Renal pelvis (tissue), 1 donor: ENCODE measurements at regions not wholly inside any gene's neighbourhood (a gene's known extent, or its start where the extent isn't known, plus 50 kb on each side); places are given as distances from the start of the nearest gene placed in this dataset.
"Not testable (repeated sequence)": the region's sequence is repeated elsewhere in the genome, so short reads cannot be mapped to it uniquely, and the experiment has no call there.

Experiments
- DNase-seq: peaks from one replicate; pipeline ENCODE4 v3.0.0-alpha.2; 2013

DNA sequence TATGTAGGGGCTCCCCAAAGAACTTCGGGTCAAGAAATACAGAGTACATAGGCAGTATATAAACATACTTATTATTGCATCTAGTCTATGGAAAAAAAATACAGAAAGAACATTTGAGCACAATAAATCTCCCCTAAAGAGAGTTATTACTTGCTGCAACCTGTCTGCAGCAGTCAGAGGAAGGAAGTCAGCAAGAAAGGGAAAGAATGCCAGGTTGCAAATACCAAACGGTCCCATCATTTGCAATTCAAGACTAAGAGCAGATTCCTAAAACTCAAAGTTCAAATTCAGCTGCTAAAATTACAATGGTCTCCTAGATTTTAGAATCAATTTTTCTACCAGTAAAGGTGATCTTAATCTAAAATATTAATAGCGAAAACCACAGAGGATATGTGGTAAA lies 236.2 kb upstream of the NUDT6 start:
- DNase-seq: no peak

DNA sequence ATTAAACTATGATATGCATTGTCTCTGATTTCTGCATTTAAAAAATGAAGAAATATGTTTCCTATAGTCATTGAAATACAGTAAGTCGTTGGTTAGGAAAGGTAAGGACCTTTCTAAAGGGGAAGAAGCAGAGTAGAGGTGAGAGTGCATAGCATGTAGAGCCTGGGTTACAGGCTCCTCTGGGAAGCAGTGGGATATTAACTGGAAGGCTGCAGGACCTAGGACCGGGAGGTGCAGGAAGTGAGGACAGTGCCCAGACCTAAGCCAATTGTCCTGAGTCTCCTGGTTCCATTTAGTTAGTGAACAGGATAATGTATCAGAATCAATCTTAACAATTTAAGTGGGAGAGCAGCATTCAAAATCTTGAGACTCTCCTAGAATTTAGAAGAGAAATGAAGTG lies 237.1 kb upstream of the NUDT6 start:
- no peak for DNase-seq

DNA sequence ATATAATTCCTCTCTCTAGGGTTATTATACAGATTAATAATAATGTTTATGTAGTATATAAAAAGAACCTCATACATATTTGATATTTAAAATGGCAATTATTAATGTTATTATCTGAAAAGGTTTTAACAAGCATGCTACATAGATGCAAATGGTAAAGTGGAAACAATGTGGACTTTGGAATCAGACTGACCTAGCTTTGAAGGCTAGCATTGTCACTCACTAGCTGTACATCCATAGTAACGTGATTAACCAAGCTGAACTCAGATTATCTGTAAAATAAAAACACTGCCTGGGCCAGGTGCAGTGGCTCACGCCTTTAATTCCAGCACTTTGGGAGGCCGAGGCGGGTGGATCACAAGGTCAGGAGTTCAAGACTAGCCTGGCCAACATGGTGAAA lies 233.7 kb upstream of the SPRY1 start:
- no peak for DNase-seq

DNA sequence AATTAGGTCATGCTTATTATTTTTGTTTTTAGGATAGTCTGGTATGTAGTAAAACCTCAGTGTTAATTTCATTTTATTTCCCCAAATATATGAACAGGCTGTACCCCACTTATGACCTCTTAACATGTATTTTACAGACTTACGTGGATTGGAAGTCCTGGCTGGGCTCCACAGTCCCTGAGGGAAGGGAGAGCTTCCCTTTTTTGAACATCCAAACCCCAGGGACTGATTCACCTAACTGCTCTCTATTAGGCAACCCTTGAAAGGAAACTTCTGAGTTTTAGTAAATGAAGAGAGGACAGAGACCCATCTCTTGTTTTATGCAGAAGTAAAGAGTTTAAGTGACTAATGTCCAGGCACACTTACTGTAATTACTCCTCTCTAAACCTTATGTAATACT lies 233.1 kb upstream of the SPRY1 start:
- no peak for DNase-seq

DNA sequence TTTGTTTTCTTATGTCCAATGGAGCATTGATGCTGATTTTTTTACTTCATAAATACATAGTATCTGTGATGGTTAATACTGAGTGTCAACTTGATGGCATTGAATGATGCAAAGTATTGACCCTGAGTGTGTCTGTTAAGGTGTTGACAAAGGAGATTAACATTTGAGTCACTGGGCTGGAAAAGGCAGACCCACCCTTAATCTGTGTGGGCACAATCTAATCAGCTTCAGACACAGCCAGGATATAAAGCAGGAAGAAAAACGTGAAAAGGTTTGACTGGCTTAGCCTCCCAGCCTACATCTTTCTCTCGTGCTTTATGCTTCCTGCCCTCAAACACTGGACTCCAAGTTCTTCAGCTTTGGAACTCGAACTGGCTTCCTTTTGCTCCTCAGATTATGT lies 230.6 kb upstream of the SPRY1 start:
- no peak for DNase-seq

DNA sequence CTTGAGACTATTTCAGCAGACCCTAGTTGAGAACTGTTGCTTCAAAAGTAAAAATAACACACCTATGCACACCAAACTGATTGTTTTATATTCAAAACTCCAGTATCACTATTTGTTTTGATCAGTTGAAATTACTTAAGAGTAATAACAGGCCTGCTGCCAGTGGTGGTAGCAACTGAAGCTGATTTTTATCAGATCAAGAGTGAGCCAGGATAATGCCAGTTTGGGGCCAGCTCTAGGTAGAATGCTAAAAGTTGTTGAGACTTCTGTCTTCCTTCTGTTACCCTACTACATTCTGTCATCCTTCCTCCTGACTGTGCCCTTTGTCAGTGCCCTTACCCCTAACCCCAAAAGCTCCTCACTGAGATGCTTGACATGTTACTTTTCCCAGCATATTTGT lies 228.7 kb upstream of the SPRY1 start:
- DNase-seq: no peak

DNA sequence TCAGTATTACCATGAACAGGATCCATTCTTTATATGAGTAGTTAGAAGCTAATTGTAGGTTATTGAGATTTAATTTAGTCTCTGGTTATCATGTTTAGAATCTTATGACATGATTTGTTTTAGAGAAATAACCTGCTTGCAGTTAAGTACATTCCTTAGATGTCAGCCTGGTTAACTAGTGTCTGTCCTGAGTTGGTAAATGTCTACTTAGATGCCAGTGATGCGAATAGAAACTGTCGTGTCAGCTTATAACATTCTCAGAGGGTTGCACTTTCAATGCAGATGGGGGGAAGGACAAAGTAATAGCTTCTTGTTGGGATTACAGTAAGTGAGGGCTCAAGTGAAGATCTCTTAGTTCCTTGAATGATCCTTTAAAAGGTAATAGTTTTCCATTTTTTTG lies 227.8 kb upstream of the SPRY1 start:
- no peak for DNase-seq

DNA sequence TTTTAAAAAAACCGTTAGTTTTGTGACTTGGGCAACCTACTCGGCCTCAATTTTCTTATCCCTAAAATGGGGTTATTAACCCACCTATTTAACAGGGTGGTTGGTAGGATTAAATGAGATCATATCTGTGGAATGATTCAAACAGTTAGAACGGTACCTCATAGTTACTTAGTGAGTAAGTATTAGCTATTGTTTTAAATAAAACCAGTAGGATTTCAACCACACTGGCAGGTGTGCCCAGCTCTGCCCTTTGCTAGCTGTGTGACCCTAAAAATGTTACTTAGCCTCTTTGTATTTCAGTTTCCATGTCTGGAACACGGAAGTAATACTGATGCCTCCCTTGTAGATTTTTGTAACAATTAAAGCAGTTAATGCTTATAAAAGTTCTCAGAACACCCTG lies 225.8 kb upstream of the SPRY1 start:
- no peak for DNase-seq

DNA sequence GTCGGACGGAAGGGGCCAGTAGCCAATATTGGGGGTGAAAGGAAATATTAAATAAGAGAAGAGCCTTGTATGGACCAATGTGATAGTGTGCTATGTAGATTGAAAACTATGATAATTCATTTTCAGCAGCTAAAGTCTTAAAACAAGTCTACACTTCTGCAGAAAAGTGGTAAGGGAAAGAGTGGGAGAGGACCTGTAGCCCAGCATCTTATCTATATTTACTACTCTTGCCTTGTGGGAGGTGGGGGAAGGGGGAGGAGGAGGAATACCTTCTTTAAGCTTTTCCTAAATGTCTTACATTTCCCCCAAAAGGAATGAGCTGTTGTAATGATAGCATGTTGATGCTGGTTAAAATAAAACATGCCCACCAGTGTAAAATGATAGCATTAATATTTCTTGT lies 220.0 kb upstream of the SPRY1 start:
- DNase-seq: no peak

DNA sequence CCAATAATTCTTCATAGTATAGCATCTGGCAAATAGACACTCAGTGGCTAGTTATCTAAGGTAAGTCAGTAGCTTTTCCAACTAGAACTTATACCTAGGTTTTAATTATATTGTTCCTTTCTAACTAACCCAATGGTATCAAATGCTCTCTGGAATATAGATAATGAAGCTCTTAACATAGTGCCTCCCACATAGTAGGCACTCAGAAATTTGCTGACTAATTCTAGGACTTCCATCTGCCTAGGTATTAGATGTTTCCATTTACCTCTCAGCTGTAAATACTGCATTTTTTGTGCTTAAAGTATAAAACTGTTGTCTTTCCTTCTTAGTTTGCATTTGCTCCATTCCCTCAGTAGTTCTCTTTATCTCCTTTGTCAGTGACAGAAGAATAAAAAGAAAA lies 214.3 kb upstream of the SPRY1 start:
- DNase-seq: no peak

DNA sequence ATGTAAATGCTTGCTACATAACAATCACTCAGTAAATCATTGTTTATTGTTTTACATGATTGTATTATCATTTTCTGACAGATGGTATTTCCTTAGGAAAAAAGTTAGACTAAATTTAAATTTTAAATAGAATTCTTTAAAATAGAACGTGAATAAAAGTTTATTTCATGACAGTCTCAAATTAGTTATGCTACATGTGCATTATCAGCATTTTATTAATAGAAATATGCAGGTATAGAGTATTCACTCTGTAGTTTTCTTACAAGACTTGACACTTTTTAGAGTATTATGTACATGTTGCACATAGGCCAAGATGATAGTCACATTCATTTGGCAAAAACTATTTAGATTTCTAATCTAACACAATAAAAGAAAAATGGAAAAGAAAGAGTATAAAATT lies 213.3 kb upstream of the SPRY1 start:
- no peak for DNase-seq

DNA sequence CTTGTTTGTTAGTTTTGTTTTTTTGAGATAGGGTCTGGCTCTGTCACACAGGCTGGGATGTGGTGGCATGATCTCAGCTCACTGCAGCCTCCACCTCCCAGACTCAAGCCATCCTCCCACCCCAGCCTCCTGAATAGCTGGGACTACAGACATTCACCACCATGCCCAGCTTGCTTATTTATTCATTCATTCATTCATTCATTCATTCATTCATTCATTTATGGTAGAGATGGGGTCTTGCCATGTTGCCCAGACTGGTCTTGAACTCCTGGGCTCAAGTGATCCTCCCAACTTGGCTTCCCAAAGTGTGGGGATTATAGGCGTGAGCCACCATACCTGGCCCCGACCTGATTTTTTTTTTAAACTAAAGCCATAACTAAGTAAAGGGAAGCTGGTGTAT lies 212.8 kb upstream of the SPRY1 start:
- not testable (repeated sequence) for DNase-seq

DNA sequence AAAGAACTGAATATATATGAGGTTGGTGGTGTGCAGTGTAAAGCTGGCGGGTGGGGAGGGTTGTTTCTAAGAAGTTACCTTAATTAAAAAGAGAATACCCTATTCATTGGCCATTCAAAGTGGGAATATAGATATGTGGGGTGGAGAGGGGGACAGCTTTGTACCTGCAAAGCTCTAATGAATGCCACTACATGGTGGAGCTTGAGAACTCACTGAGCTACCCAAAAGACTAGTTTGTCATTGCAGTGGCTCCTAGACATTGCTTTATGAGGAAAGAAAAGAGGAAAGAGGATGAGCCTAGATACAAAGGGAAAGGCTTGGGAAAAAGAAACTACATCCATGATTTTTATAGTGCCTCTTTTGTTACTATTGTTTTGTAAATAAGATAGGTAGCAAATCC lies 209.9 kb upstream of the SPRY1 start:
- no peak for DNase-seq

DNA sequence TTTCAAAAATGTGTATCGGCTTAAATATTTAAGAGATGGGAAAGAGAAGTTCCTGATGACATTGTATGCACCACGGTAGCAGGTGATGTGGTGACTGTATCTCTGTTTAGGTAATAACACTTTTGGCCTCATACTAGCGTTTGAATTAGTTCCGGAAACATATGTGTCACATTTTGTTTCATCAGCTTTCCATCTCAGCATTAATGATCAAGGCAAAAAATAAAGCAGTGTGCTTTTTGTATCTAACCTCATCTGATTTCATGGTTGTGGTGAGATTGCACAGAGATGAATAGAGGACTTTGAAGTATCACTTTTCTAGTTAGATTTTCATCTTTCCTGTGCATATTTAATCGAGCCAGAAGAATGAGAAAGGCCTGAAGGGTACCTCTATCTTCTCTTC lies 206.4 kb upstream of the SPRY1 start:
- no peak for DNase-seq

DNA sequence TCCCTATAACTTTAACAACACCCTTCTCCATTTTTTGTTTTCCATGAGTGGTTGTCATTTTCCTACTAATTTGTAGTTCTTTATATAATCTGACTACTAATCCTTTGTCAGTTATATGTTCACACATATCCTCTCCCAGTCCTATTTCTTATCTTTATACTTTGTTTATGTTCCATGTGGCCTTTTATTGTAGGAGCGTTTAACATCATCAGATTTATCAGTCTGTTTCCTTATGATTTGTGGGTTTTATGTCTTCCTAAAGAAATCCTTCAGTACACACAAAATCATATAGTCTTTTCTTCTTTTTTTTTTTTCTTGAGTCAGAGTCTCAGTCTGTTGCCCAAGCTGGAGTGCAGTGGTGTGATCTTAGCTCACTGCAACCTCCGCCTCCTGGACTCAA lies 204.9 kb upstream of the SPRY1 start:
- no peak for DNase-seq

DNA sequence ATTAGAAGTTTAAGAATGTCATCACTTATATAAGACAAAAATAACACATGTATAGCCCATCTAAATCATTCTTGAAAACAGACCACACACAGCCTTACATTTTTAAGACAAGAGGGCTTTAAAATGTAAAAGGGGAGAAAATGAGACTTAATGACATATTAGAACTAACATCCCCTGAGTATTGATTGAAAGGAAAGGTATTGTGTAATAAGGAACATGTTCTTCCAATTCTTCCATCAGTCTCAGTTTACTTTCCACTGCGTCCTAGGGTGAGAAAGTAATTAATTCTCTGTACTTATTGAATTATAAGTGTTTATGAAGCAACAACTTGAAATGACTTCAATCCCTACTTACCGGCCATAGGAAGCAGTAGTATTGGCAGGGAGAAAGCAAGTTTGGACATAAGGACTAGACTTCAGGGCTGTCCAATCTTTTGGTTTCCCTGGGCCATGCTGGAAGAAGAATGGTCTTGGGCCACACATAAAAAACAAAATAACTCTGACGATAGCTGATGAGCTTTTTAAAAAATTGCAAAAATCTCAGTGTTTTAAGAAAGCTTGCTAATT lies 202.7 kb upstream of the SPRY1 start:
- DNase-seq: no peak

DNA sequence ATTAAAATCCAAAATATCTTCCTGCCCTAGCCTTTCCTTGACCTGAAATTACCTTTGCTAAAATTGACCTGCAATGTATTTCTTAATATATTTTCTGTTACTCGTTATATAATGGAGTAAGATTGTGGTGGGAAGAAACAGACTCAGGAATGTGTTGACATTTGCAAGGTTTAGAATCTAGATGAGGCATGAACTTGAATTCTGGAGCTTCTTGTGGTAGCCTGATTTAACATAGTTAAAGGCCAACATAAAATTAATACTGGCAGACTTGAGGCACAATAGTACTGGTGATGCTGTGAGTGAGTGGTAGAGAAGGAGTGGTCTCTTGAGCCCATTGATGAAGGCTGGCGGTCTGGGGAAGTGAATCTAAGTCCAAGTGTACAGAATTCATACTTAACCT lies 197.9 kb upstream of the SPRY1 start:
- DNase-seq: no peak

DNA sequence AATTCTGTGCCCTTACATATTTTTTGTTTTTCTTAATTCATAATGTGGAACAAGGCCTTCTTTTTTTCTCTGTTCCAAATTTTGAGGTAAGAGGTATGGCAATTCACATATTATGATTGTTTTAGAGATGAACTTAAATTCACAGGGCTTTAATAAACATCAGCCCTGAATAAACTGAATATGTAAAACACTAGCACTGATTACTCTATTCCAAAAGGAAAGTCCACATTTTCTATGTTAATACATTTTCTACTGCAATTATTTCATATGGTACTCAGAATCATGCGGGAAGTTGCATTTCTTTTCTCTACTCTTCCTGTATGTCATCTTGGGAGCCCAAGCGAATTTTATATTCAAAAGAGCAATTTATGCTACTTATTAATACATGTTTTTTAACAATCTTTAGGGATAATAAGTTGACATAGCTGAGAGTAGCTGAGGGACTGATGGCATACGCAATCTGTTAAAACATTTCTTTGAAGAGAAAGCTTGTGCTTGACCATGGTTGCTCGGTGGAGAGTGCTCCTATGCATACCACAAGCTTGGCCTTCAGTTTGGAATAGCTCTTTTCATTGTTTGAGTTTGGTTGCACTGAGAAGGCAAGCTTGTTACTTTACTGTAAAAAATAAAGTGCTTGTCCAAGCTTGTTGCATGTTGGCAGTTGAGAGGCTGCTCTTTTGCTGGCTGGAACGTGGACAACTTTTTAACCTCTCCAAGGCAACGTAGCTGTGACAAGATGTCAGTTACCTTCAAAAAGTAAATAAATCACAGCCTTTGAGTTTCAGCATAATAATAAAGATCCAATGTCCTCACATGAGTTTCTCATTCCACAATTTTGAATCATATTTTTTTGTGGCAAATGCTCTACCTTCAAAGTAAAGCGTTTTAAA lies 196.3 kb upstream of the SPRY1 start:
- no peak for DNase-seq

DNA sequence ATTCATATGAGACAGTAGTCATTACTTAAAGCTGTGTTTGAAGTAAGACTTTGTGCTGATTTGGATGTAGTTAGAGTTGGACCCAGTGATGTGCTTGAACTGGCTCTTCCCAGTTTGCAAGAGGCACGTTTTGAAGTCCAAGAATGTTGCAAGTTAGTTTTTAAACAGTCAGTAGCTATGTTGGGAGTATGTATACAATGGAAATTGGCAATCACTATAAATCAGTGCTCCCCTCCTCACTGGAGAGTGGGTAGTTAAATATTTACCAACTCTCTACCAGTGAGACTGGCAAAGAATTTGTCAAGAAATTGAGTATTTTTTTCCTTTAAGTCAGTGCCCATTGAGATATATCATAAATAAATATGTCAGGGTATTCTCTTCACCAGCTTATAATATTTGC lies 191.9 kb upstream of the SPRY1 start:
- DNase-seq: no peak

DNA sequence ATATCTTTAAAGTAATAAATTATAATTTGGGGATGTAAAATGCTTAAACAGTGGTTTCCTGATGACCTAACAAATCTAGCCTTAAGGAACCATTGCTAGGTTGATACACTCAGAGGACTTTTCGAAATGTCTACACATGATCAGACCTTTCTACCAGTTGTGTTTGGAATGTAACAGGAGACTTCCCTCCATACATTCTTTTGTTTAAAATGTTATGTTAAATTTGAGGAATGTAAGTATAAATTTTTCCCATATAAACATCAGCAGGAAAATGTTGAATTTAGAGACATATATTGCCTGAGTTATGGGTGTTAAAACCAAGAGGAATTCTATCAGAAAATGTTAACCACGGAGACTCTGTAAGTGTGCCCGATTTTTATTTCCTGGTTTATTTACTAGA lies 190.6 kb upstream of the SPRY1 start:
- DNase-seq: no peak

DNA sequence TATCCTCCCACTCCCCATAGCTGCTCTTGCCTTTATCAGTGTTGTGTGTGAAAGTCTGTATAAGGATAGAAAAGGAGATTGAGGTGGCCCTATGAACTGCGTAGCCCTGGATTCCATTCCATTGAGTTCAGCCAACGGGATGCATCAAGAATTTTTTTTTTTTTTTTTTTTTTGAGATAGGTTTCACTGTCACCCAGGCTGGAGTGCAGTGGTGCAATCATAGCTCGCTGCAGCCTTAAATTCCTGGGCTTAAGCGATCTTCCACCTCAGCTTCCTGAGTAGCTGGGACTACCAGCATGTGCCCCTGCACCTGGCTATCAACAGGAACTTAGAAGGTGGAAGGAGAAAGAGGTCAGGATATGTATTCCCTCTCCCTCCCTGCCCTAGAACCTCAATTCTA lies 187.2 kb upstream of the SPRY1 start:
- DNase-seq: no peak

DNA sequence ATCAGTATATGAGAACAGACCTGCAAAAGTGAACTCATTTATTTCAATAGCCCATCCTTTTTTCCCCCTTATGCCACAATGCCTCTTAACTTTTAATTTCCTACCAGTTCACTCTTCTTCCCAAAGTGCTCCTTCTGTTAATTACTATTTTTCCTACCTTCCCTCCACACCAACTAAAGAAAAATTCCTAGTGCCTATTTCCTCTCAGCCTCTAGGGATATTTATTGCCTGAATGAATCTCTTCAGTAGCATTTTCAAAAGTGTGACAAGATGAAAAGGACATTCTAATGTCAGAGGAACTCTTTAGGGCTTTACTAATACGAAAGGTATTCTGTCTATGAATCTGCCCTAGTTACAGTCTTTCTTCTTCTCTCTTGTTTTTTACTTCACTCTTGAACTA lies 181.1 kb upstream of the SPRY1 start:
- no peak for DNase-seq

DNA sequence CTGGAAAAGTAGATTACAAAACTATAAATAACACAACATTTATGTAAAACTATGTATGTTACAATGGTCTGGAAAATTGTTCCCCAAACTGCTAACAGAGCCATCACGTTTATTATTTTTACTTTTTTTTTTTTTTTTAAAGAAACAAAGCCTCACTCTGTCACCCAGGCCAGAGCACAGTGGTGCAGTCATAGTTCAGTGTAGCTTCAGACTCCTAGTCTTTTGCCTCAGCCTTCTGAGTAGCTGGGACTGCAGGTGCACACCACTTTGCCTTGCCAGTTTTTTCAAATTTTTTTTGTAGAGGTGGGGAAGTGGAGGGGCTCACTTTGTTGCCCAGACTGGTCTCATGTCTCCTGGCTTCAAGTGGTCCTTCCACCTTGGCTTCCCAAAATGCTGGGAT lies 180.1 kb upstream of the SPRY1 start:
- no peak for DNase-seq

DNA sequence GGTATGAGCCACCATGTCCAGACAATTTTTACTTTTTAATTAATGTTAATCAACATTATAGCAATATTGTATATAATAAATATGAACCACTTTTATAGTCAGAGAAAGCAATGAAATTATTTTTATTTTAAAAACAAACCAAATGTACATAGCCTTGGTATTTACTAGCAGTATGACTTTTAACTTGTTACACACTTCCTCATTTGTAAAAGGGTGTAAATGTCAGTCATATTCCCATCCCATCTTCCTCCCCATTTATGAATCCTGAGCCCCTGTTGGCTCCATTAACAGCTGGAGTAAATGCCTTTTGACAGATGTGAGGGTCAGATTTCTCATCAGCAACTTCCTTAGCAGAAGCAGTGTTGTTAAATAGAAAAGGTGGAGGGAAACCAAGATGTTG lies 179.6 kb upstream of the SPRY1 start:
- no peak for DNase-seq
